HG03196 (cell line): ENCODE measurements at regions not wholly inside any gene's neighbourhood (a gene's known extent, or its start where the extent isn't known, plus 50 kb on each side); places are given as distances from the start of the nearest gene placed in this dataset.

Experiments
- ATAC-seq: cut with Tn5 transposase; IDR thresholded peaks from one replicate; pipeline ENCODE4 v1.9.1; 2021; ENCODE audit not compliant: unreplicated experiment

GRCh38 chr1:163796394-163796821 is 474.7 kb downstream of the NUF2 start:
- ATAC-seq, result no peak

DNA sequence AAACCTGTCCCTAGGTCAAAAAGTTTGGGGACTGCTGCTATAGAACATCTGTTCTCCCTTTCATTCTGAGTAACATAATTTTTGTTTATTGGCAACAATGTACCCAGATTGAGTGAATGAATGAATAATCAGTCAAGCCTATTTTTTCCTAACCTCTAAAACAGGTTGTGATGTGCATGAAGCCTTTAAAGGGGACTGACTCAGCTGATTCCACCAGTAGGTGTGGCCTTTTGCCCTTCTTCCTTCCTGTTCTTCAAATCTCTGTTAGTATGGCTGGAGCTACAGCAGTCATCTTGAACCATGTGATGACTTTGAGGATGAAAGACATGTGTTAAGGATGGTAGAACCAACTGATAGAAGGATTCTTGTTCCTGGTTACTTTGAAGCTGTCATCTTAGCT is 476.1 kb downstream of the NUF2 start:
- no peak for ATAC-seq

DNA sequence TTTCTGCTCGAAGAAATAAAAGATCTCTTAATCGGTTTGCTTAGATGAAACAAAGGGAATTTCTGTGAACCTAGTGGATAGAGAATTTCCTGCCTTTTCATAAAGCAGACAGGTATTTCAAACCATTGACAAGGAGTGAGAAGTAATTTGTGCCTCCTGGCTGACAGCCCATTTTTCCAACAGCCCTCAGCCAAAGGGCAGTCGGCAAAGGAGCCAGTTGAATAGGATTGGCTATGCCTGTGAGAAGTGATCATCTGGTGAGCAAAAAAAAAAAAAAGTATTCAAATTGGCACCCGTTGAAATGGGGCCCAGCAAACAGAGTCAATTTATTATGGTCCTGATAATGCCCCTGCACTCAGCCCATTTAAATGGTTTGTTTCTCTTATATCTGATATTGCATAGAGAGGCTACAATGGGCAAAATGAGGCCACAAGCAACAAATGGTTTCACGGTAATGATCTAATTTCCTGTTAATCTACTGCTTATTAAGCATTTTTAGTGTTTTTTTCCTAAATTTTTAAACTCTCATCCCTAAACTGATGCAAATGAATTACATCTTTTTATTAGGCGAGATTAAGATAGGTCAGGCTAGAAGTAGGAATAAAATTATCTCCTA is 477.5 kb downstream of the NUF2 start:
- no peak for ATAC-seq

DNA sequence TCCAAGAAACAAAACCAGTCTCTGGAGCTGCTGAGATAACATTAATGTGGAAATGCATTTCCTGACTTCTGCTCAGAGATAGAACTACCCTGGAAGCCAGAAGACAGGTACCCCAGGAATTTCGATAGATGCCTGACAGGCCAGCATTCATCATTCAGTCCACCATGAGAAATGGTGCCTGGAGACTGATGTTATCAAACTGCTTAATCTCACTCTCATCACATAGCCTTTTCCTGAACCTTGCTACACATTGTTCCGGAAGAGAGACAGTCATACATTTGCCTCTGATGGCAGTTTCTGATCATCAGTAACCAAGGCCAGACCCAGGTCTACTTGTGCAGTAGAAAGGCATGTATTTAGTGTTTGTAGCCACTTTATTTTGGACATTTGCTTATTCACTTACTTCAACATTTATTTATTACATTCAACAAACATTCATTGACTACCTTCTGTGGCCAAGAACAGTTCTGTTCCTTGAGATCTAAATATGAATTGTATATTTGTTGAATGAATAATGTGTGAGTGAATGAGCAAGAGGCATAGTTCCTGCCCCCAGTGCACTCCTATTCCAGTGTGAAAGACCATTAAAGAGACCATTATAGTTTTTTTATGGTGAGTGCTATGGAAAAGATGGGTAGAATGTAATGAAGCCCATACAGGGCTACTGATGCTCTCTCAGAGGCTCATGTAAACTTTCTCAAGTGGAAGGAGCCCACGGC is 485.7 kb downstream of the NUF2 start:
- no peak for ATAC-seq

GRCh38 chr1:163813251-163813650 is 491.5 kb downstream of the NUF2 start:
- ATAC-seq, result no peak

DNA sequence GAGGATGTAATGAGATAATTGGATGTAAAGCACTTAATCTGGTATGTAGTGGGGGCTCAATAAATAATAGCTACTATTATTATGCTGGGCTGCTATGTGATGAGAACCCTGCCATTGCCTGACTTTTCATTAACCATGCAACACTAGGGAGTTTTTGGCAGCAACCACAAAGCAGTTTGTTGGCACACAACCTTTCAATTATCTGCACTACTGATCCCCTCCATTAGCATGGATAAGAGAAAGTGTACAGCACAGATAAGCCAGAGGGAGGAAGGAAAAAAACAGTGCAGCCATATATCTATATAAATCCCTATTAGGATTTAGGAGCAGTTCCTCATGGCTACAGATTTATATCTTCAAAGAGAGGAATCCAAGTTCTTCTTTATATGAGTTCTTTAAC is 498.5 kb downstream of the NUF2 start:
- ATAC-seq, result no peak

- no peak for ATAC-seq
Measured at GRCh38 chr1:163820766-163821165, 499.0 kb downstream of the NUF2 start.

DNA sequence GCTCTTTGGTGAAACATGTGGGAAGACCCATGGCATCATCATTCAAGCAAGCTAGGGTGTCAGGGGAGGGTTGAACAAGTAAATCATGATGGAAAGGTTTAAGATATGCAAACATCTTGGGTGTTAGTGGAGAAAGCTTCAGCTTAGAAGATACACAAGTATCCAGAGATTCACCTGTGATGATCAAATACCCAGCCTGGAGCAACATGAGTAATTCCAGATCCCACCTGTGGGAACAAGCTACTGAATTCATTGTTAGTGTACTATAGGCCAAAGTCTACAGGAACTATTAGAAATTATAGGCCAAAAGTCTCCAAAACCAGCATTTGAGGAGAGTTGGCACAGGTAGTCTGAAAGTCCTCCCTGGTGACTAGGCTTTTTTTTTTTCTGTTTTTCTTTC is 499.9 kb downstream of the NUF2 start:
- no peak for ATAC-seq

GRCh38 chr1:163823017-163823416 is 501.3 kb downstream of the NUF2 start:
- no peak for ATAC-seq

DNA sequence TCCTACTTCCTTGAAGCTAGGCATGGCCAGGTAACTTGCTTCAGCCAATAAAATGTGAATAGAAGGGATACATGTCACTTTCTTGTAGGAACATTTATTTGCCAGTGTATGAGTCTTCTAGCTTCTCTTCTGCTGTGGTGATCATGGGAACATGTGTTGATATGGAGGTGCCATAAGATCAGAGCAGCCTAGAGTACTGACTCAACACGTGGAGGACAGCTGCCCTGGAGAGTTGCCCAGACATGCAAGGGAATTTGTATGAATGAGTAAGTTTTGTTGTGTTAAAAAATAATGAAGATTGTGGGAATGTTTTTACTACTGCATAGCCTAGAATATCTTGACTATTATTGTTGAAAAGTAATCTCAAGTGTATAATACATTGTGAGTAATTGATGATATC is 502.3 kb downstream of the NUF2 start:
- ATAC-seq, result no peak

- ATAC-seq, result no peak
Measured at GRCh38 chr1:163824490-163824889, 502.7 kb downstream of the NUF2 start.

- ATAC-seq, result no peak
Measured at GRCh38 chr1:163826500-163826899, 504.7 kb downstream of the NUF2 start.

- no peak for ATAC-seq
Measured at GRCh38 chr1:163834778-163835177, 513.0 kb downstream of the NUF2 start.

GRCh38 chr1:163836481-163836880 is 514.7 kb downstream of the NUF2 start:
- ATAC-seq, result no peak

- no peak for ATAC-seq
Measured at GRCh38 chr1:163837206-163837605, 515.5 kb downstream of the NUF2 start.

- no peak for ATAC-seq
Measured at GRCh38 chr1:163842571-163842970, 520.8 kb downstream of the NUF2 start.

DNA sequence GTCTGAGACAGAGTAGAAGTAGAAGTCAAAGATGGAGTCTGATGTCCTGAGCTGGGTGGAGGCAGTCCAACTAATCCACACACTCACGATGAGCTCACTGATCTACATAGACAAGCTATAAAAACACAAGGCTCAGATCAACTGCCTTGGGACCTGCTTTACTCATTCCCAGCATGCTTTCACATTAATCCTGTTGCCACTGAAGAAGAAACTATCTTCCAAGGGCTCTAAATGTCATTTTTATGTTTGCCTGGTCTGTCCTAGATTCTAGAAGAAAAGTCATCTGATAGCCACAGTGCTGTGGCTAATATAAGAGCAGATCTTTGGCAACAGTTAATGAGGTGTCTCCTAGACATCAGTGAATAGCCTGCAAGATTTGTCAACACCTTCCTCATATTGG is 522.7 kb downstream of the NUF2 start:
- no peak for ATAC-seq

DNA sequence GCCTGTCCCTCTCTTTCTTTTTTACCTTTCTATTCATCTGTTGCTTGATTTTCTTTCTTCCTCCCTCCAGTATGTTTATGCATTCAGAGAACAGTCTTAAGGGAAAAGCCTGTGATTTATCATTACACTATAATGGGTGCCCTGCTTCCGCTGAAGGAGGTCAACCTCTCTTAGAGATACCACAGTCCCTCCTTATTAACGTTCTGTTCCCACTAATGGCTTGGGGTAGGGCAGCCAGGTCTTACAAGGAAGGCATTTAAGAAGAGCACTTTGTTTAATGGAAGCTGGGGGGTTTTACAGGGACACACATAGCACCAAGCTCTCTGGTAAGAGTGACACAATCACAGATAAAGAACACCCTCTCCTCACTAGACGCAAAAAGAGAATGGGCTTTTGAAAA is 523.5 kb downstream of the NUF2 start:
- no peak for ATAC-seq

- ATAC-seq, result no peak
Measured at GRCh38 chr1:163863731-163864130, 542.0 kb downstream of the NUF2 start.

DNA sequence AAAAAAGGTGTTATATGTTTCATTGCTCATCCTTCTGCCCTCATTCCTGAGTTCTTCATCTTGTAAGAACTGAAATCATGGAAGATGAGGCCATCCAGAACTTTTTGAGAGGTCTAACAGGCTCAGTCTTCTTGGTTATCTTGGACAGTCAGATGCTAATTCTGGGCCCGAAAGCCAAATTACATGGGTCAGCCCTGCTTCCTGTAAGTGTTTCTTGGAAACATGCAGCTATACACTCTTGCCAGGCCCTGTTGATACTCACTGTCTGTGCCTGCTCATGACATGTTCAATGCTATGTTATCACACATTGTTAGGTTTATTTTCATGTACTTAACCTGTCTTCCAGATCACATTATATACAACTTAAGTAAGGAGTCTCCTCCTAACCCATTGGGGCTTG is 542.5 kb downstream of the NUF2 start:
- ATAC-seq, result no peak

DNA sequence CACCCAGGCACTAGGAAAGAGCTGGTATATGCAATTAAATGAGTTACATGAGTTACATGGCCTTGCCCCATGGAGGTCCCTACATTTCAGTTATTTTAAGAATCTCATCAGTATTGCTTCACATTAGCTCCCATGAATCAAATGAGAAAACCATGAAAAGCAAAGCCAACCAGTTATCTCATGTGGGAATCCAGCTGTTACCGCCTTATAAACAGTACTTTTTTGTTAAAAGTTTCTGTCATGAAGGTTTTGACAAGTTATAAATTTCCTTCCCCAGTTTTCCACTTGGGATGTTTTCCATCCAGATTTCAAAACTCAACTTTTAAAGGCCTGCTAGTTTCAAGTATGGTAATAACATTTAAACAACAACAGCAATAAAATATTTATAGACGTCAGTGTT is 544.8 kb downstream of the NUF2 start:
- no peak for ATAC-seq

GRCh38 chr1:163870666-163871065 is 548.9 kb downstream of the NUF2 start:
- no peak for ATAC-seq

- ATAC-seq, result no peak
Measured at GRCh38 chr1:163872067-163872466, 550.3 kb downstream of the NUF2 start.
